ENCODE measurements at regions not wholly inside any gene's neighbourhood (a gene's known extent, or its start where the extent isn't known, plus 50 kb on each side); places are given as distances from the start of the nearest gene placed in this dataset.

DNA sequence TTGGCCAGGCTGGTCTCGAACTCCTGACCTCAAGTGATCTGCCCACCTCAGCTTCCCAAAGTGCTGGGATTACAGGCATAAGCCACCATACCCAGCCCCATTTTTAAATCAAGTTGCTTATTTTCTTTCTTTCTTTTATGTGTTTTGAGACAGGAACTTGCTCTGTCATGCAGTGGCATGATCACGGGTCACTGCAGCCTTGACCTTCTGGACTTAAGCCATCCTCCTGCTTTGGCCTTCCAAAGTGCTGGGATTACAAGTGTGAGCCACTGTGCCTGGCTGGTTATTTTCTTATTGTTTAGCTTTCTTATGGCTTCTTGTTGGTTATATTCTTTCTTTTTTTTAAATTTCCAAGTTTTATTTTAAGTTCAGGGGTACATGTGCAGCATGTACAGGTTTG is 79.7 kb upstream of the C5orf63 start:
- Histone ChIP-seq H3K36me3 (ENCODE audit: low read depth) (no peaks in the 10 kb centered on the region), H3K27me3 (ENCODE audit: insufficient read depth, low read depth) (no peaks in the 10 kb centered on the region), H3K27ac (no peak overlapping the region), H4K20me1 (ENCODE audit: insufficient read depth) (no peaks in the 10 kb centered on the region), H3K9me3 (ENCODE audit: insufficient read depth, low read depth) (no peaks in the 10 kb centered on the region; the same call in 1 of the 2 replicates), H3K4me1 (replicated peaks; ENCODE audit: insufficient read depth) (no peaks in the 10 kb centered on the region), H3K79me2 (ENCODE audit: low read depth) (no peaks in the 10 kb centered on the region), H3K4me3 (no peak overlapping the region), H3F3A (ENCODE audit: insufficient read depth, low read depth) (no peaks in the 10 kb centered on the region), H3K4me2 (no peak overlapping the region), H2AFZ (no peak overlapping the region), H3K9me2 (ENCODE audit: insufficient read depth) (no peaks in the 10 kb centered on the region)
- no peak for DNase-seq
- intact Hi-C loops (cut with micrococcal nuclease; ENCODE audit: unreplicated experiment), result no loop called here
- TF ChIP-seq, protein P1, sequence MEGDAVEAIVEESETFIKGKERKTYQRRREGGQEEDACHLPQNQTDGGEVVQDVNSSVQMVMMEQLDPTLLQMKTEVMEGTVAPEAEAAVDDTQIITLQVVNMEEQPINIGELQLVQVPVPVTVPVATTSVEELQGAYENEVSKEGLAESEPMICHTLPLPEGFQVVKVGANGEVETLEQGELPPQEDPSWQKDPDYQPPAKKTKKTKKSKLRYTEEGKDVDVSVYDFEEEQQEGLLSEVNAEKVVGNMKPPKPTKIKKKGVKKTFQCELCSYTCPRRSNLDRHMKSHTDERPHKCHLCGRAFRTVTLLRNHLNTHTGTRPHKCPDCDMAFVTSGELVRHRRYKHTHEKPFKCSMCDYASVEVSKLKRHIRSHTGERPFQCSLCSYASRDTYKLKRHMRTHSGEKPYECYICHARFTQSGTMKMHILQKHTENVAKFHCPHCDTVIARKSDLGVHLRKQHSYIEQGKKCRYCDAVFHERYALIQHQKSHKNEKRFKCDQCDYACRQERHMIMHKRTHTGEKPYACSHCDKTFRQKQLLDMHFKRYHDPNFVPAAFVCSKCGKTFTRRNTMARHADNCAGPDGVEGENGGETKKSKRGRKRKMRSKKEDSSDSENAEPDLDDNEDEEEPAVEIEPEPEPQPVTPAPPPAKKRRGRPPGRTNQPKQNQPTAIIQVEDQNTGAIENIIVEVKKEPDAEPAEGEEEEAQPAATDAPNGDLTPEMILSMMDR (conservative IDR thresholded peaks at IDR 0.05), result no peak
- no peak for TF ChIP-seq EZH2 (IDR thresholded peaks at IDR 0.05; ENCODE audit: low read depth)
- no TSS peak for BruUV-seq (replicated peaks)
- ChIA-PET CTCF (no interaction called here), POLR2A (ENCODE audit: unreplicated experiment) (no interaction called here)

DNA sequence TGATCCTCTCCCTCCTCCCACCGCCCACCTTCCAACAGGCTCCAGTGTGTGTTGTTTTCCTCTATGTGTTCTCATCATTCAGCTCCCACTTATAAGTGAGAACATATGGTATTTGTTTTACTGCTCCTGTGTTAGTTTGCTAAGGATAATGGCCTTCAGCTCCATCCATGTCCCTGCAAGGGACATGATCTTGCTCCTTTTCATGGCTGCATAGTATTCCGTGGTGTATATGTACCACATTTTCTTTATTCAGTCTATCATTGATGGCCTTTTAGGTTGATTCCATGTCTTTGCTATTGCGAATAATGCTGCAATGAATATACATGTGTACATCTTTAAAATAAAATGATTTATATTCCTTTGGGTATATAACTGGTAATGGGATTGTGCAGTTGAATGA is 80.2 kb upstream of the C5orf63 start:
- no peaks in the 10 kb centered on the region; the same call in 1 of the 2 replicates for H3K9me3 ChIP-seq (ENCODE audit: insufficient read depth, low read depth)
- DNase-seq, result no peak
- CTCF ChIA-PET, result no interaction called here

DNA sequence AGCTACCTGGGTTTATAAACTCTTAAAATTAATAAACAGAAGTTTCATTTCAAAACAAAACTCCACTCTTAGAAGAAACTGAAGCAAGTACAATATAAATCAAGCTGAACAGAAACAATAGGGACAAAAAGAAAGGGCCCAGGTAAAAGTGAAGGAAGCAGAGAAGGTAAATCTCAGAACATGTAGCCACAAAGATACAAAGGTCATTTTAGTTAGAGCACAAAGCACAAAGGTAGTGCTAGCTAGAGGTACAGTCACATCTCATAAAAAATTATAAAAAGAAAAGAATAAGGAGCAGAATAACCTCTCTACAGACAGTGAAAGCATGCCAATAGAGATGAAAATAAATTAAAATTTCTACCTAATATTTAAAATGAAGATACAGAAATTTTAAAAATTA is 90.4 kb upstream of the C5orf63 start:
- Histone ChIP-seq H3K27ac (no peak overlapping the region), H3K79me2 (ENCODE audit: low read depth) (no peaks in the 10 kb centered on the region), H3K9me3 (ENCODE audit: insufficient read depth, low read depth) (no peaks in the 10 kb centered on the region), H3K4me2 (no peak overlapping the region), H3K4me1 (replicated peaks; ENCODE audit: insufficient read depth) (no peaks in the 10 kb centered on the region), H3K36me3 (ENCODE audit: low read depth) (no peaks in the 10 kb centered on the region), H3K27me3 (ENCODE audit: insufficient read depth, low read depth) (no peaks in the 10 kb centered on the region), H3K4me3 (no peak overlapping the region), H3K9me2 (ENCODE audit: insufficient read depth) (0 out of 2 replicates have a peak, but pooled peaks cover 5% of the 10 kb centered on the region), H2AFZ (no peak overlapping the region), H4K20me1 (ENCODE audit: insufficient read depth) (no peaks in the 10 kb centered on the region), H3F3A (ENCODE audit: insufficient read depth, low read depth) (no peaks in the 10 kb centered on the region)
- POLR2A ChIA-PET (ENCODE audit: unreplicated experiment), result no interaction called here
- TF ChIP-seq EZH2 (IDR thresholded peaks at IDR 0.05; ENCODE audit: low read depth), result no peak
- TF ChIP-seq, protein P1 (conservative IDR thresholded peaks at IDR 0.05), result no peak
- no peak for DNase-seq
- BruUV-seq (replicated peaks), result no TSS peak
- intact Hi-C loops (cut with micrococcal nuclease; ENCODE audit: unreplicated experiment), result no loop called here
- CTCF ChIA-PET, result no interaction called here

More for the DNA sequence above, 80.2 kb upstream of the C5orf63 start:
- no peak overlapping the region for H3K4me2 ChIP-seq
- no TSS peak for BruUV-seq (replicated peaks)
- H3K4me3 ChIP-seq, result no peak overlapping the region
- no peaks in the 10 kb centered on the region for H3K79me2 ChIP-seq (ENCODE audit: low read depth)
- no peak for TF ChIP-seq EZH2 (IDR thresholded peaks at IDR 0.05; ENCODE audit: low read depth)
- TF ChIP-seq, protein P1 (conservative IDR thresholded peaks at IDR 0.05), result no peak
- no peaks in the 10 kb centered on the region for H3F3A ChIP-seq (ENCODE audit: insufficient read depth, low read depth)
- intact Hi-C loops (cut with micrococcal nuclease; ENCODE audit: unreplicated experiment), result no loop called here
- H3K36me3 ChIP-seq (ENCODE audit: low read depth), result no peaks in the 10 kb centered on the region
- no peak overlapping the region for H3K27ac ChIP-seq
- no peaks in the 10 kb centered on the region for H4K20me1 ChIP-seq (ENCODE audit: insufficient read depth)
- H3K27me3 ChIP-seq (ENCODE audit: insufficient read depth, low read depth), result no peaks in the 10 kb centered on the region
- H3K4me1 ChIP-seq (replicated peaks; ENCODE audit: insufficient read depth), result no peaks in the 10 kb centered on the region
- POLR2A ChIA-PET (ENCODE audit: unreplicated experiment), result no interaction called here
- H2AFZ ChIP-seq, result no peak overlapping the region
- no peaks in the 10 kb centered on the region for H3K9me2 ChIP-seq (ENCODE audit: insufficient read depth)

All from PC-9 (cell line).